WTC11 (cell line): ENCODE measurements at regions not wholly inside any gene's neighbourhood (a gene's known extent, or its start where the extent isn't known, plus 50 kb on each side); places are given as distances from the start of the nearest gene placed in this dataset.

Experiments
- CREB1 ChIP-seq: sonication (generic); formaldehyde crosslinking; IDR thresholded peaks from 2 replicates; pipeline ENCODE4 v1.8.0; 2023; ENCODE audit warnings: mild to moderate bottlenecking, missing genetic modification reagents
- CREM ChIP-seq: sonication (generic); formaldehyde crosslinking; IDR thresholded peaks from 2 replicates; pipeline ENCODE4 v1.8.1; 2022; ENCODE audit warnings: mild to moderate bottlenecking, missing genetic modification reagents, moderate library complexity
- CTCF ChIP-seq: fragments of 200-600 bp; IDR thresholded peaks from 2 replicates; pipeline ENCODE4 v1.8.0; 2022; ENCODE audit warnings: antibody characterized with exemption
- SP1 ChIP-seq: sonication (generic); formaldehyde crosslinking; conservative IDR thresholded peaks from 2 replicates; pipeline ENCODE4 v1.8.1; 2022; ENCODE audit warnings: missing genetic modification reagents
- ZNF281 ChIP-seq: sonication (generic); formaldehyde crosslinking; IDR thresholded peaks from 2 replicates; pipeline ENCODE4 v1.8.0; 2023; ENCODE audit warnings: mild to moderate bottlenecking, missing genetic modification reagents

- TF ChIP-seq CTCF (no peak), ZNF281 (CRISPR knock-in tag) (no peak), CREB1 (CRISPR knock-in tag) (no peak), SP1 (CRISPR knock-in tag) (no peak), CREM (CRISPR knock-in tag) (no peak)
These were observed 384.9 kb downstream of the SHANK2 start for GRCh38 chr11:70867281-70868047.
